AG04450 (cell line): ENCODE measurements at regions not wholly inside any gene's neighbourhood (a gene's known extent, or its start where the extent isn't known, plus 50 kb on each side); places are given as distances from the start of the nearest gene placed in this dataset.

Experiments used
- CTCF ChIA-PET: fragments of 300-600, 350-600 bp; formaldehyde crosslinking; extraction: SDS; loops from one replicate; lab custom pipeline; 2022; ENCODE audit warnings: antibody characterized with exemption, inconsistent platforms; lab: Charles Lee
- POLR2A ChIA-PET: fragments of 350-600 bp; formaldehyde crosslinking; extraction: SDS; loops from one replicate; lab custom pipeline; 2021; ENCODE audit warnings: antibody characterized with exemption, inconsistent platforms; lab: Yijun Ruan, JAX
- DNase-seq: peaks from one replicate; pipeline ENCODE4 v3.0.0-alpha.2; 2011; ENCODE audit warnings: low read depth, low spot score
- H3K27ac ChIP-seq: one replicate; pipeline ENCODE4 v1.5.1; 2012; ENCODE audit warnings: low read depth, low read length, control low read depth
- H3K27me3 ChIP-seq: one replicate; pipeline ENCODE4 v1.6.0; 2012; ENCODE audit warnings: low read length; ENCODE audit not compliant: control insufficient read depth, insufficient read depth
- H3K4me3 ChIP-seq: 2 replicates; pipeline ENCODE4 v1.5.1; 2011; ENCODE audit warnings: mild to moderate bottlenecking, low read depth, low read length, control low read depth
- H3K9me3 ChIP-seq: 2 replicates; pipeline ENCODE4 v1.5.1; 2012; ENCODE audit warnings: low read length; ENCODE audit not compliant: control insufficient read depth, insufficient read depth
- TF ChIP-seq, protein P1 (sequence below): IDR thresholded peaks from 2 replicates; pipeline ENCODE4 v1.5.1; 2011; ENCODE audit warnings: low read depth, low read length, control low read depth, inconsistent platforms

DNA sequence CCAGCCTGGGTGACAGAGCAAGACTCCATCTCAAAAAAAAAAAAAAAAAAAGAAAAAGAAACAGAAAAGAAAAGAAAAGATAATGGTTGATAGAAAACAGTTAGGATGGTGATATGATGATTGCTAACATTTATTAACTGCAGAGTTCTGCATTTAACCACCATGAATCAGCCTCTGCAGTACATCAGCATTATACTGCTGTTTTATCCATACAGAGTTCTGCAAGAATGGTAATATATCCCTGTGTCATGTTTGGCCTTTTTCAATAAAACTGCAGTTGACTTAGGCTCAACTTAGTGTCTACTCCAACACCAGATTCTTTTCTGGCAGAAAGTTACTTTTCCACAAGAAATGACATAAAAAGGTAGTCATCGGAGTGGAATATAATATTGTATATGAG lies 62.6 kb downstream of the DUSP6 start:
- POLR2A ChIA-PET: no interaction called here

DNA sequence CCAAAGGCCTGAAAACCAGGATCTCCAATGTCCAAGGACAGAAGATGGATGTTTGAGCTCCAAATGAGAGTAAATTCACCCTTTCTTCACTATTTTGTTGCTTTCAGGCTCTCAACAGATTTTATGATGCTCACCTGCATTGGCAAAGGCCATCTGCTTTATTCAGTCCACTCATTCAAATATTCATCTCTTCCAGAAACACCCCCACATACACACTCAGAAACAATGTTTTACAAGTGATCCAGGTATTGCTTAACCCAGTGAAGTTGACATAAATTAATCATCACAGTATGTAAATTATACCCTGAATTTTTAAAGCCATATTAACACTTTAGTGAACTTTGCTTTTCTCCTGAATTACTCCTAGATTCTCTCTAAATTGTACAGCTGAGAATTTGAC lies 63.3 kb downstream of the DUSP6 start:
- TF ChIP-seq, protein P1, sequence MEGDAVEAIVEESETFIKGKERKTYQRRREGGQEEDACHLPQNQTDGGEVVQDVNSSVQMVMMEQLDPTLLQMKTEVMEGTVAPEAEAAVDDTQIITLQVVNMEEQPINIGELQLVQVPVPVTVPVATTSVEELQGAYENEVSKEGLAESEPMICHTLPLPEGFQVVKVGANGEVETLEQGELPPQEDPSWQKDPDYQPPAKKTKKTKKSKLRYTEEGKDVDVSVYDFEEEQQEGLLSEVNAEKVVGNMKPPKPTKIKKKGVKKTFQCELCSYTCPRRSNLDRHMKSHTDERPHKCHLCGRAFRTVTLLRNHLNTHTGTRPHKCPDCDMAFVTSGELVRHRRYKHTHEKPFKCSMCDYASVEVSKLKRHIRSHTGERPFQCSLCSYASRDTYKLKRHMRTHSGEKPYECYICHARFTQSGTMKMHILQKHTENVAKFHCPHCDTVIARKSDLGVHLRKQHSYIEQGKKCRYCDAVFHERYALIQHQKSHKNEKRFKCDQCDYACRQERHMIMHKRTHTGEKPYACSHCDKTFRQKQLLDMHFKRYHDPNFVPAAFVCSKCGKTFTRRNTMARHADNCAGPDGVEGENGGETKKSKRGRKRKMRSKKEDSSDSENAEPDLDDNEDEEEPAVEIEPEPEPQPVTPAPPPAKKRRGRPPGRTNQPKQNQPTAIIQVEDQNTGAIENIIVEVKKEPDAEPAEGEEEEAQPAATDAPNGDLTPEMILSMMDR: no peak
- CTCF ChIA-PET: no interaction called here

More for the DNA sequence above, 62.6 kb downstream of the DUSP6 start:
- no peak overlapping the region for H3K27ac ChIP-seq
- no peaks in the 10 kb centered on the region for H3K27me3 ChIP-seq
- H3K4me3 ChIP-seq: no peak overlapping the region
- CTCF ChIA-PET: no interaction called here
- no peak for DNase-seq
- no peaks in the 10 kb centered on the region for H3K9me3 ChIP-seq
- TF ChIP-seq, protein P1: no peak

GRCh38 chr12:89286501-89286900 lies 65.8 kb downstream of the DUSP6 start:
- Histone ChIP-seq H3K4me3 (no peak overlapping the region), H3K9me3 (no peaks in the 10 kb centered on the region), H3K27me3 (no peaks in the 10 kb centered on the region), H3K27ac (no peak overlapping the region)
- no peak for DNase-seq
- POLR2A ChIA-PET: no interaction called here
- CTCF ChIA-PET: interaction anchor here (0.6 kb wide), 1 partner anchor 11 kb away, joined by 4 read pairs; no protein-coding TSS in a partner anchor
- TF ChIP-seq, protein P1: no peak

More for the DNA sequence above, 63.3 kb downstream of the DUSP6 start:
- no peaks in the 10 kb centered on the region for H3K27me3 ChIP-seq
- H3K4me3 ChIP-seq: no peak overlapping the region
- DNase-seq: no peak
- H3K27ac ChIP-seq: no peak overlapping the region
- no peaks in the 10 kb centered on the region for H3K9me3 ChIP-seq
- POLR2A ChIA-PET: no interaction called here

DNA sequence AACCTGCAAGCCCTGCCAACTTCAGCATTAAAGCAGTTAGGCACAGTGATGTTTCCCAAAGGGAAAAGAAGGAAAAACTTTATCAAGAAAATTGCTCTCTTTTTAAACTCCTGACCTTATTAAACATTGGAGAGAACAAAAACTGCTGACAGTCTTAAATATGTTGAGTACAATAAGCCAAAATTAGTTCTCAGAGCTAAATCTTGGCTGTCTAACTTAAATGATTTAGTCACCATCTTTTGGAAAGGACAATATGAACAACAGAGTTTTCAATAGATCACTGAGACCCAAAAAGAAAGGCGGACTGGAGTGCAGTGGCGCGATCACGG lies 70.8 kb downstream of the DUSP6 start:
- Histone ChIP-seq H3K27ac (no peak overlapping the region), H3K27me3 (no peaks in the 10 kb centered on the region), H3K4me3 (no peak overlapping the region), H3K9me3 (no peaks in the 10 kb centered on the region)
- no peak for DNase-seq
- POLR2A ChIA-PET: interaction anchor here (1.2 kb wide), 1 partner anchor 71 kb away, joined by 6 read pairs; the partner anchor contains the start of gene DUSP6
- TF ChIP-seq, protein P1: no peak
- CTCF ChIA-PET: no interaction called here

DNA sequence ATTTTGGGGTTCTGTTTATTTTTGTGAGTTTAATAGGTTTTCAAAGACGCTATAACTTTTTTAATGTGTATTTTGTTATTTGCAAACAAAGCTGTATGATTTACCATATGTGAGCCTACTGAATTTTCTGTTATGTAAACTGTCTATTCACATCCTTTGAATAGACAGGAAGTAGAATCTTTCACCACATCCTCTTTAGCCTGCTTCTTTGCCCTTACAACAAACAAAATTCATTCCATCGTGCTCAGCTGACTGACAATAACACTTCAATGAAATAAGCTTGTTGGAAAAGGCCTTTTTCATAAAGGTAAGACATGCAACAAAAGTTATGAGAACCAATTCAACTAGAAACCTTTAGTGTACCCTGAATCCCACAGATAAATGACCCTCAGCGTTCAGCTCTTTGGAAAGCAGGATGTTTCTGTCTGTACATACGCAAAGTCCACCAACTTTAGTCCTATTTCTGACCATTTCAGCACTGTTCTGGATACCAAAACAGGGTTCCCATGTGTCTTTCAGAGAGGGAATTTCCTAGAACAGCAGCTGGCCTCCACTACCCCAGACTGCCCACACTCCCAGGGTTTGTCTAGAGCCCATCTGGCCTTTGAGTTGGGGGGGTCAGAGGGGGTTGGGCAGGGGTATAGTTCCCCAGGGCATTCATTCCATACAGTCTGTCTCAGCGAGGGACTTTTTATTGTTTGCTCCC lies 71.3 kb downstream of the DUSP6 start:
- TF ChIP-seq, protein P1: no peak
- Histone ChIP-seq H3K4me3 (no peak overlapping the region), H3K9me3 (no peaks in the 10 kb centered on the region), H3K27ac (peak overlapping the region; percentile 41), H3K27me3 (no peaks in the 10 kb centered on the region)
- CTCF ChIA-PET: no interaction called here
- DNase-seq: no peak
- POLR2A ChIA-PET: interaction anchor here (0.6 to 1.2 kb wide), 2 partner anchors 72 to 244 kb away, joined by 5 to 6 read pairs; partner anchors contain the start of gene DUSP6
